ENCODE measurements at regions not wholly inside any gene's neighbourhood (a gene's known extent, or its start where the extent isn't known, plus 50 kb on each side); places are given as distances from the start of the nearest gene placed in this dataset.

DNA sequence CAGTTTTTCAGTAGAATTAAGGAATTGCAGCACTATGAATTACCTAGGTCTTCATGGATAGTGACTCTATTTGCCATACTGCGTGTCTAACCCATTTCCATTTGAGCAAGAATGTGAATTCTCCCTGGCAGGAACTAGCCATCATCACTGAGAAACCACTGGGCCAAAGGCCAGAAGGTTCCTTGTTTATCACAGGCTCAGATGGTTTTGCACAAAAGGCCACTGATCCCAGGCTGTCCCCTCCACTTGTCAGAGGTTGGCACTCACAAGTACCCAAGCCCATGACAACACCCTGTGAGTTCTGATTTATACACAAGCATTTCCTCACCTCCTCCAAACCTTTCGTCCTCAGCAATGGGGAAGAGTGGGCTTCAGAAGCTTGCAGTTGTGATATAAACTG, 131.8 kb downstream of the FOXB1 start:
- no peaks in the 10 kb centered on the region for H3K36me3 ChIP-seq (ENCODE audit: control insufficient read depth, insufficient read depth, low read length)

GRCh38 chr15:60137711-60138396, 133.7 kb downstream of the FOXB1 start:
- Histone ChIP-seq H3K36me3 (ENCODE audit: control insufficient read depth, insufficient read depth, low read length) (no peaks in the 10 kb centered on the region), H3K4me3 (replicated peaks; ENCODE audit: low read depth, low read length) (no peak overlapping the region), H3K27me3 (replicated peaks; ENCODE audit: control insufficient read depth, insufficient read depth, low read length) (no peaks in the 10 kb centered on the region; the same call in 1 of the 2 replicates)
- TF ChIP-seq CTCF (IDR thresholded peaks at IDR 0.05; ENCODE audit: insufficient read depth, low read length, poor library complexity, severe bottlenecking), result no peak
- no peak for DNase-seq (ENCODE audit: extremely low read depth, insufficient read length)

More for the DNA sequence above, 131.8 kb downstream of the FOXB1 start:
- no peak for TF ChIP-seq CTCF (IDR thresholded peaks at IDR 0.05; ENCODE audit: insufficient read depth, low read length, poor library complexity, severe bottlenecking)
- DNase-seq (ENCODE audit: extremely low read depth, insufficient read length), result no peak
- no peaks in the 10 kb centered on the region; the same call in 1 of the 2 replicates for H3K27me3 ChIP-seq (replicated peaks; ENCODE audit: control insufficient read depth, insufficient read depth, low read length)
- H3K4me3 ChIP-seq (replicated peaks; ENCODE audit: low read depth, low read length), result no peak overlapping the region

- no peaks in the 10 kb centered on the region for H3K36me3 ChIP-seq (ENCODE audit: control insufficient read depth, insufficient read depth, low read length)
- no peak for TF ChIP-seq CTCF (IDR thresholded peaks at IDR 0.05; ENCODE audit: insufficient read depth, low read length, poor library complexity, severe bottlenecking)
- DNase-seq (ENCODE audit: extremely low read depth, insufficient read length), result no peak
- H3K27me3 ChIP-seq (replicated peaks; ENCODE audit: control insufficient read depth, insufficient read depth, low read length), result no peaks in the 10 kb centered on the region; the same call in 1 of the 2 replicates
- no peak overlapping the region for H3K4me3 ChIP-seq (replicated peaks; ENCODE audit: low read depth, low read length)
These were observed 134.4 kb downstream of the FOXB1 start for GRCh38 chr15:60138397-60138968.

DNA sequence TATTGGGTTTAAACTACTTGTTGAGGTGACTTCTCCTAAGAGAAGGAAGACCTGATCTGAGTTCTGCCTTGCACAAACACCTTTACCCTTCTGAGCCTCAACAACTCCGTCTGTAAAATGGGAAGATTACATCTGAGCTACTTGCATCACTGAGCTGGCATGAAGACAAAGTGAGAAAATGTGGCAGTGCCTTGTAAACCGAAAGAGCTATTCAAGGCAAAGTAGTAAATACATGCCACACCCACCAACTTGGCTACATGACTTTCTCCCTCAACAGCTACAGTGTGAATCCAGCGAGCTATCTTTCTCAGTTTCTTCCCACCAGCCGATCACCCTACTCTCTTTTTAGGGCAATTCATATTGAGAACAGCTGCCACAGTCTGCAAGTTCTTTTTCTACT, 148.3 kb downstream of the FOXB1 start:
- H3K27me3 ChIP-seq (replicated peaks; ENCODE audit: control insufficient read depth, insufficient read depth, low read length), result no peaks in the 10 kb centered on the region
- TF ChIP-seq CTCF (IDR thresholded peaks at IDR 0.05; ENCODE audit: insufficient read depth, low read length, poor library complexity, severe bottlenecking), result no peak
- no peak for DNase-seq (ENCODE audit: extremely low read depth, insufficient read length)

DNA sequence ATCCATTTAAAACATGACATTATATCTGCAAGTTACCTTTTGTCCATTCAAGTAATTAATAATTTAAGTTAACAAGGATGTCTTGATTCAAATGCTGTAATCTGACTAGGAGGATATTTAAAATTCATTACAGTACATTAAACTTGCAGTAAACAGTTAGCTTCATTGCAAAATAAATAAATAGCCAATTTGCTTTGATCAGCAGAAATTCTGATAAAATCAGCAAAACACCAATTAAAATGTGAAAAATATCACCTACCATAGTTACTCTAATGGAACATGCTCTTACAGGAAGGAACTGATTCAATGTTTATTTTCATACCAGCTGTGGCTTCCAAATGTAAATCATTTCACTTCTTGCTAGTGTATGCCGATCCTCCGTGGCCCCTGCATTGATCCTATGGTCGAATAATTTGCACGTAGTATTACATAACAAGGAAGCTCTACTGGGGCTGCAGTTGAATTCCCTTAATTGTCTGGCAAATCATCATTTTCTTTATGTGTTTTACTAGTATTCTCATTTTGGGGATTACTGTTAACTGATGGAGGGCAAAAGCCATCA, 150.7 kb downstream of the FOXB1 start:
- DNase-seq (ENCODE audit: extremely low read depth, insufficient read length), result no peak
- H3K27me3 ChIP-seq (replicated peaks; ENCODE audit: control insufficient read depth, insufficient read depth, low read length), result no peaks in the 10 kb centered on the region
- TF ChIP-seq CTCF (IDR thresholded peaks at IDR 0.05; ENCODE audit: insufficient read depth, low read length, poor library complexity, severe bottlenecking), result no peak
- no peak overlapping the region for H3K4me3 ChIP-seq (replicated peaks; ENCODE audit: low read depth, low read length)
- H3K36me3 ChIP-seq (ENCODE audit: control insufficient read depth, insufficient read depth, low read length), result no peaks in the 10 kb centered on the region

More for the DNA sequence above, 148.3 kb downstream of the FOXB1 start:
- H3K36me3 ChIP-seq (ENCODE audit: control insufficient read depth, insufficient read depth, low read length), result no peaks in the 10 kb centered on the region
- H3K4me3 ChIP-seq (replicated peaks; ENCODE audit: low read depth, low read length), result no peak overlapping the region

All from GM06990 (cell line).